GM21717 (cell line): ENCODE measurements at regions not wholly inside any gene's neighbourhood (a gene's known extent, or its start where the extent isn't known, plus 50 kb on each side); places are given as distances from the start of the nearest gene placed in this dataset.

Source experiments
- ATAC-seq: cut with Tn5 transposase; IDR thresholded peaks from one replicate; pipeline ENCODE4 v1.9.1; 2021; ENCODE audit warnings: mild to moderate bottlenecking, moderate library complexity; ENCODE audit not compliant: unreplicated experiment

GRCh38 chr3:106719077-106719476 lies 658.2 kb upstream of the CCDC54 start:
- no peak for ATAC-seq

GRCh38 chr3:106719583-106719982 lies 657.7 kb upstream of the CCDC54 start:
- ATAC-seq: no peak

- no peak for ATAC-seq
Measured at GRCh38 chr3:106720510-106720909, 656.7 kb upstream of the CCDC54 start.

- no peak for ATAC-seq
Measured at GRCh38 chr3:106725566-106725965, 651.7 kb upstream of the CCDC54 start.

GRCh38 chr3:106728315-106729098 lies 648.7 kb upstream of the CCDC54 start:
- no peak for ATAC-seq

GRCh38 chr3:106729481-106729880 lies 647.8 kb upstream of the CCDC54 start:
- ATAC-seq: no peak

- no peak for ATAC-seq
Measured at GRCh38 chr3:106731230-106731629, 646.0 kb upstream of the CCDC54 start.

- ATAC-seq: no peak
Measured at GRCh38 chr3:106734712-106735111, 642.5 kb upstream of the CCDC54 start.

- no peak for ATAC-seq
Measured at GRCh38 chr3:106737265-106737664, 640.0 kb upstream of the CCDC54 start.

GRCh38 chr3:106740116-106740515 lies 637.1 kb upstream of the CCDC54 start:
- ATAC-seq: no peak

- no peak for ATAC-seq
Measured at GRCh38 chr3:106745344-106746168, 631.7 kb upstream of the CCDC54 start.

GRCh38 chr3:106746286-106746685 lies 631.0 kb upstream of the CCDC54 start:
- no peak for ATAC-seq

- ATAC-seq: no peak
Measured at GRCh38 chr3:106748472-106749262, 628.6 kb upstream of the CCDC54 start.

- ATAC-seq: no peak
Measured at GRCh38 chr3:106750092-106750491, 627.1 kb upstream of the CCDC54 start.

GRCh38 chr3:106755336-106755735 lies 621.9 kb upstream of the CCDC54 start:
- ATAC-seq: no peak

- ATAC-seq: no peak
Measured at GRCh38 chr3:106756901-106757300, 620.3 kb upstream of the CCDC54 start.

- no peak for ATAC-seq
Measured at GRCh38 chr3:106758459-106758858, 618.8 kb upstream of the CCDC54 start.

- no peak for ATAC-seq
Measured at GRCh38 chr3:106759731-106760130, 617.5 kb upstream of the CCDC54 start.

GRCh38 chr3:106765342-106765741 lies 611.9 kb upstream of the CCDC54 start:
- ATAC-seq: no peak

GRCh38 chr3:106768941-106769480 lies 608.2 kb upstream of the CCDC54 start:
- ATAC-seq: no peak

- no peak for ATAC-seq
Measured at GRCh38 chr3:106773795-106774194, 603.4 kb upstream of the CCDC54 start.
